CD4-positive, CD25-positive, alpha-beta regulatory T cell (primary cell): ENCODE measurements at regions not wholly inside any gene's neighbourhood (a gene's known extent, or its start where the extent isn't known, plus 50 kb on each side); places are given as distances from the start of the nearest gene placed in this dataset.

Experiments used
- ATAC-seq, 2 donors: fragments of 150-1000 bp; cut with Tn5 transposase; one replicate each; pipeline ENCODE4 v1.10.0; 2021; ENCODE audit warnings: low read depth in 2 of 2, moderate number of reproducible peaks in 2 of 2, moderate library complexity in 1 of 2
- DNase-seq, 3 donors: peaks; one replicate each; pipeline versions ENCODE4 v3.0.0 to v3.0.0-alpha.2; 2012 to 2022; ENCODE audit warnings: mixed read lengths in 1 of 3
- H3K27ac ChIP-seq: one replicate; pipeline ENCODE4 v1.7.0; 2013; ENCODE audit warnings: mild to moderate bottlenecking, low read length; ENCODE audit not compliant: insufficient read depth, poor library complexity, severe bottlenecking
- H3K27me3 ChIP-seq: one replicate; pipeline ENCODE4 v1.7.0; 2013; ENCODE audit warnings: low read length; ENCODE audit not compliant: control insufficient read depth, insufficient read depth
- H3K36me3 ChIP-seq: one replicate; pipeline ENCODE4 v1.7.0; 2013; ENCODE audit warnings: mild to moderate bottlenecking, low read length, moderate library complexity; ENCODE audit not compliant: control insufficient read depth, insufficient read depth
- H3K4me1 ChIP-seq: 2 replicates; pipeline ENCODE4 v1.7.0; 2013; ENCODE audit warnings: mild to moderate bottlenecking, low read length; ENCODE audit not compliant: insufficient read depth, control insufficient read depth, poor library complexity, severe bottlenecking
- H3K4me3 ChIP-seq: one replicate; pipeline ENCODE4 v1.7.0; 2013; ENCODE audit warnings: low read depth, mild to moderate bottlenecking, low read length, moderate library complexity
- H3K9me3 ChIP-seq, 2 experiments: 1 replicate in 1 of 2; 2 replicates in 1 of 2; pipeline ENCODE4 v1.7.0; 2013; ENCODE audit warnings: low read length in 2 of 2, mild to moderate bottlenecking in 1 of 2, moderate library complexity in 1 of 2; ENCODE audit not compliant: control insufficient read depth in 2 of 2
- H3K27ac Mint-ChIP-seq, 3 donors: one replicate each; pipeline ENCODE4 v1.8.0; 2020 to 2022; ENCODE audit warnings: mild to moderate bottlenecking in 3 of 3, mixed read lengths in 3 of 3, moderate library complexity in 2 of 3
- H3K27me3 Mint-ChIP-seq: one replicate; pipeline ENCODE4 v1.8.0; 2022; ENCODE audit warnings: mild to moderate bottlenecking, mixed read lengths
- H3K36me3 Mint-ChIP-seq: one replicate; pipeline ENCODE4 v1.8.0; 2020; ENCODE audit warnings: mixed read lengths
- H3K4me1 Mint-ChIP-seq, 4 donors: one replicate each; pipeline ENCODE4 v1.8.0; 2020 to 2022; ENCODE audit warnings: mixed read lengths in 4 of 4, mild to moderate bottlenecking in 1 of 4
- H3K4me3 Mint-ChIP-seq, 4 donors: one replicate each; pipeline ENCODE4 v1.8.0; 2020 to 2022; ENCODE audit warnings: mild to moderate bottlenecking in 4 of 4, mixed read lengths in 4 of 4, moderate library complexity in 3 of 4
- H3K9me3 Mint-ChIP-seq, 7 donors: one replicate each; pipeline ENCODE4 v1.8.0; 2020 to 2022; ENCODE audit warnings: mixed read lengths in 7 of 7, mild to moderate bottlenecking in 3 of 7, moderate library complexity in 2 of 7

DNA sequence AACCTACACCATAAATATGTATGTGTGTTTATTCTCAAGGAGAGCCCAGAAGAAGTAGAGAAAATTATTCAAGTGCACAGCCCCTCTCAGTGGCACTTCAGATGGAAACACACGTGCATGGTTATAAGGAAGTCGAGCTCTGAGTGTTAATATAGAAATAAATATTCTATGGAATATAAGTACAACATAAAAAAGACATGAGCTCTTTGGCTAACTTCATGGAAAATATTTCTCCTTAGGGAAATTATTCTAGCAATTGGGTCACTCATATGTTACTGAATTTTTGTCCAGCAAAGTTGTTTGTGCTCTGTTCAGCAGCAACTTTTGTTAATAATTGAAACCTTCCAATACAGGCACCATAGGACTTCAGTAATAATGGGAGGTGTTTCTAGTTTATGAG is 939.0 kb downstream of the LRFN5 start:
- Histone ChIP-seq H3K36me3 (no peaks in the 10 kb centered on the region), H3K4me3 (no peak overlapping the region), H3K4me1 (no peaks in the 10 kb centered on the region), H3K27ac (no peak overlapping the region), H3K9me3 (peaks cover 0 to 2% of the 10 kb centered on the region in 2 experiments), H3K27me3 (no peaks in the 10 kb centered on the region)
- ATAC-seq = no peak
- Mint-ChIP-seq H3K27me3 (no peaks in the 10 kb centered on the region), H3K27ac (no peak overlapping the region), H3K9me3 (peaks cover 0 to 28% (median 3%) of the 10 kb centered on the region in 7 donors), H3K4me3 (no peak overlapping the region), H3K4me1 (no peaks in the 10 kb centered on the region), H3K36me3 (no peaks in the 10 kb centered on the region)
- no peak for DNase-seq

GRCh38 chr14:42541535-42542001 is 934.9 kb downstream of the LRFN5 start:
- H3K4me3 Mint-ChIP-seq = no peak overlapping the region
- ATAC-seq = no peak
- no peaks in the 10 kb centered on the region for H3K9me3 ChIP-seq
- no peaks in the 10 kb centered on the region for H3K27me3 ChIP-seq
- H3K27ac Mint-ChIP-seq = no peak overlapping the region
- no peaks in the 10 kb centered on the region for H3K27me3 Mint-ChIP-seq
- no peaks in the 10 kb centered on the region for H3K4me1 ChIP-seq
- H3K4me3 ChIP-seq = no peak overlapping the region
- H3K9me3 Mint-ChIP-seq = peaks cover 0 to 24% (median 3%) of the 10 kb centered on the region in 7 donors
- H3K36me3 Mint-ChIP-seq = no peaks in the 10 kb centered on the region
- H3K36me3 ChIP-seq = no peaks in the 10 kb centered on the region
- no peak for DNase-seq
- no peak overlapping the region for H3K27ac ChIP-seq
- H3K4me1 Mint-ChIP-seq = no peaks in the 10 kb centered on the region

GRCh38 chr14:42535397-42535796 is 928.7 kb downstream of the LRFN5 start:
- Histone ChIP-seq H3K4me1 (no peaks in the 10 kb centered on the region), H3K27ac (no peak overlapping the region), H3K4me3 (no peak overlapping the region), H3K36me3 (no peaks in the 10 kb centered on the region), H3K27me3 (no peaks in the 10 kb centered on the region), H3K9me3 (no peaks in the 10 kb centered on the region)
- H3K4me3 Mint-ChIP-seq = no peak overlapping the region
- no peaks in the 10 kb centered on the region for H3K4me1 Mint-ChIP-seq
- H3K27ac Mint-ChIP-seq = no peak overlapping the region
- H3K36me3 Mint-ChIP-seq = no peaks in the 10 kb centered on the region
- ATAC-seq = no peak
- DNase-seq = no peak
- H3K9me3 Mint-ChIP-seq = peaks cover 0 to 13% (median 4%) of the 10 kb centered on the region in 7 donors
- no peaks in the 10 kb centered on the region for H3K27me3 Mint-ChIP-seq

- Histone ChIP-seq H3K27me3 (no peaks in the 10 kb centered on the region), H3K4me3 (no peak overlapping the region), H3K27ac (no peak overlapping the region), H3K4me1 (no peaks in the 10 kb centered on the region), H3K9me3 (no peaks in the 10 kb centered on the region), H3K36me3 (no peaks in the 10 kb centered on the region)
- DNase-seq = no peak
- Mint-ChIP-seq H3K27me3 (no peaks in the 10 kb centered on the region), H3K36me3 (no peaks in the 10 kb centered on the region), H3K27ac (no peak overlapping the region), H3K9me3 (peaks cover 0 to 20% (median 4%) of the 10 kb centered on the region in 7 donors), H3K4me1 (no peaks in the 10 kb centered on the region), H3K4me3 (no peak overlapping the region)
- no peak for ATAC-seq
Observed at GRCh38 chr14:42533476-42533875, 926.8 kb downstream of the LRFN5 start.

- Histone ChIP-seq H3K27me3 (no peaks in the 10 kb centered on the region), H3K4me3 (no peak overlapping the region), H3K27ac (no peak overlapping the region), H3K9me3 (no peaks in the 10 kb centered on the region), H3K36me3 (no peaks in the 10 kb centered on the region), H3K4me1 (no peaks in the 10 kb centered on the region)
- Mint-ChIP-seq H3K27ac (no peak overlapping the region), H3K36me3 (no peaks in the 10 kb centered on the region), H3K27me3 (no peaks in the 10 kb centered on the region), H3K4me1 (no peaks in the 10 kb centered on the region), H3K4me3 (no peak overlapping the region), H3K9me3 (peaks cover 0 to 19% (median 6%) of the 10 kb centered on the region in 7 donors)
- DNase-seq (no peak), ATAC-seq (no peak)
Observed at GRCh38 chr14:42532194-42532593, 925.5 kb downstream of the LRFN5 start.

- Histone ChIP-seq H3K36me3 (no peaks in the 10 kb centered on the region), H3K27me3 (no peaks in the 10 kb centered on the region), H3K9me3 (no peaks in the 10 kb centered on the region), H3K4me1 (no peaks in the 10 kb centered on the region), H3K27ac (no peak overlapping the region), H3K4me3 (no peak overlapping the region)
- Mint-ChIP-seq H3K9me3 (peaks cover 0 to 13% (median 7%) of the 10 kb centered on the region in 7 donors), H3K4me1 (no peaks in the 10 kb centered on the region), H3K36me3 (no peaks in the 10 kb centered on the region), H3K4me3 (no peak overlapping the region), H3K27ac (no peak overlapping the region), H3K27me3 (no peaks in the 10 kb centered on the region)
- DNase-seq (no peak), ATAC-seq (no peak)
Observed at GRCh38 chr14:42527141-42527540, 920.5 kb downstream of the LRFN5 start.

DNA sequence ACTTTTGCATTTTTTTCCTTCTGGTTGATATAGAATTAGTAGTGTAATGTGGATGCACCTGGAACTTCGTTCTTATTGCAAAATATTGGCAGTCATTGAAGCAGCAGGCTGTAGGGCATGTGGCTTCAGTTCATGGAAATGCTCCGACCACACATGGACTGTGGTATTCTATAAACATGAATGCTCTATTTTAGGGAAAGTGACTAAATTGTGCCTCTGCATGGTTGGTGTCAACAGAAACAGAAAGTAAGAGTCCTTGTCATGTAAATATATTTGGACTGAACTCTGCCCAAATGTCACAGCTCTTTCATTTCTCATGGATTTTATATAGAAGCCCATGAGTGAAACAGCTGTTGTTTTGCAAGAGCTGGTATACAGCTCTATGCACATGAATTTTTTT is 917.0 kb downstream of the LRFN5 start:
- H3K27ac Mint-ChIP-seq = no peak overlapping the region
- no peak for ATAC-seq
- H3K36me3 ChIP-seq = no peaks in the 10 kb centered on the region
- no peaks in the 10 kb centered on the region for H3K4me1 Mint-ChIP-seq
- H3K4me1 ChIP-seq = no peaks in the 10 kb centered on the region
- no peak overlapping the region for H3K4me3 Mint-ChIP-seq
- no peak overlapping the region for H3K27ac ChIP-seq
- H3K4me3 ChIP-seq = no peak overlapping the region
- no peaks in the 10 kb centered on the region for H3K27me3 Mint-ChIP-seq
- H3K36me3 Mint-ChIP-seq = no peaks in the 10 kb centered on the region
- peaks cover 0 to 11% (median 6%) of the 10 kb centered on the region in 7 donors for H3K9me3 Mint-ChIP-seq
- no peaks in the 10 kb centered on the region for H3K27me3 ChIP-seq
- H3K9me3 ChIP-seq = no peaks in the 10 kb centered on the region
- DNase-seq = no peak

GRCh38 chr14:42517806-42518500 is 911.3 kb downstream of the LRFN5 start:
- no peak for ATAC-seq
- no peaks in the 10 kb centered on the region for H3K9me3 ChIP-seq
- DNase-seq = no peak
- no peak overlapping the region for H3K27ac ChIP-seq
- no peaks in the 10 kb centered on the region for H3K27me3 ChIP-seq
- H3K4me3 ChIP-seq = no peak overlapping the region
- Mint-ChIP-seq H3K27me3 (no peaks in the 10 kb centered on the region), H3K27ac (no peak overlapping the region), H3K9me3 (peaks cover 3 to 19% (median 11%) of the 10 kb centered on the region in 7 donors), H3K36me3 (no peaks in the 10 kb centered on the region), H3K4me3 (no peak overlapping the region), H3K4me1 (no peaks in the 10 kb centered on the region)
- no peaks in the 10 kb centered on the region for H3K4me1 ChIP-seq
- H3K36me3 ChIP-seq = no peaks in the 10 kb centered on the region
